Heart right ventricle (tissue), 16 donors: ENCODE measurements at regions not wholly inside any gene's neighbourhood (a gene's known extent, or its start where the extent isn't known, plus 50 kb on each side); places are given as distances from the start of the nearest gene placed in this dataset.

Source experiments
- ATAC-seq, 8 donors: fragments of 200-7000 bp; cut with Tn5 transposase; one replicate each; pipeline ENCODE4 v1.9.1; 2020; ENCODE audit warnings: mild to moderate bottlenecking in 8 of 8, moderate library complexity in 8 of 8, moderate number of reproducible peaks in 1 of 8
- DNase-seq, 2 donors: peaks; one replicate each; pipeline ENCODE4 v3.0.0-alpha.2; 2020
- H3K27ac ChIP-seq, 10 donors: fragments of 200-600 bp; sonication (generic) in 2 of 10; one replicate each; pipeline versions ENCODE4 v1.5.0 to v1.8.0; 2020 to 2022; ENCODE audit warnings: mild to moderate bottlenecking in 3 of 10
- H3K27me3 ChIP-seq, 7 donors: fragments of 200-600 bp; one replicate each; pipeline ENCODE4 v1.8.0; 2021 to 2022; ENCODE audit warnings: mild to moderate bottlenecking in 2 of 7
- H3K36me3 ChIP-seq, 9 donors: fragments of 200-600 bp; sonication (generic) in 1 of 9; one replicate each; pipeline versions ENCODE4 v1.5.0 to v1.8.0; 2020 to 2022; ENCODE audit warnings: mild to moderate bottlenecking in 2 of 9
- H3K4me1 ChIP-seq, 9 donors: fragments of 200-600 bp; sonication (generic) in 1 of 9; one replicate each; pipeline versions ENCODE4 v1.5.0 to v1.8.0; 2020 to 2022; ENCODE audit warnings: mild to moderate bottlenecking in 4 of 9
- H3K4me3 ChIP-seq, 10 donors: fragments of 200-600 bp; sonication (generic) in 2 of 10; one replicate each; pipeline versions ENCODE4 v1.5.0 to v1.8.0; 2020 to 2022; ENCODE audit warnings: mild to moderate bottlenecking in 7 of 10, moderate library complexity in 2 of 10
- H3K9me3 ChIP-seq, 11 donors: fragments of 200-600 bp in 10 of 11; sonication (generic) in 2 of 11; one replicate each; pipeline versions ENCODE4 v1.5.0 to v1.8.0; 2013 to 2022; ENCODE audit warnings: mild to moderate bottlenecking in 2 of 11, control low read depth in 1 of 11, moderate library complexity in 1 of 11
- WGBS, 2 donors: extraction: QIAGEN DNeasy Blood & Tissue Kit; methylation state at CpG; one replicate each; pipeline ENCODE4 v1.1.7; 2013; ENCODE audit warnings: inconsistent platforms in 1 of 2; 5-methylcytosine and 5-hydroxymethylcytosine counted together
- intact Hi-C, 10 donors: fragments of 100-400 bp; cut with DNase I; formaldehyde crosslinking; loops; one replicate each; pipeline versions ENCODE4 v1.11.1 to v1.14.2; 2022
- TF ChIP-seq, protein P1 (sequence below), 9 donors: fragments of 200-600 bp; sonication (generic) in 2 of 9; IDR thresholded peaks; one replicate each; pipeline versions ENCODE4 v1.5.0 to v1.8.0; 2021 to 2022; ENCODE audit warnings: antibody characterized with exemption in 9 of 9, mild to moderate bottlenecking in 5 of 9, moderate library complexity in 1 of 9
- donor health status: Arrhythmogenic right ventricular cardiomyopathy.
- donor health status: ischemic (EF 13 %, LVEDD 7.1; RV severe dilation, severe dysfunction).
- donor health status: healthy with polysubstance abuse.
- donor health status: DM: no; HTN: yes; CAD: no.
- donor health status: DM: no; HTN: no; CAD: no.
- donor health status: ischemic (EF 25% LVEDD 6.9; RV normal size, moderate dysfunction).
- donor health status: ischemic (EF 25% LVEDD 5.7; RV mildly dilated, moderate dysfunction).
- donor health status: healthy.
- donor health status: DM: yes; HTN: yes; CAD: no.
- donor health status: Ischemic cardiomyopathy.
- donor health status: ischemic (EF 35%, LVEDD 5.7; RV mildly dilated, moderate dysfunction).
- donor health status: nonischemic (EF 11% LVEDD 7.7; RV severe dilation, severe dysfunction).
- donor health status: DM: yes; HTN: yes; CAD: no.
- donor health status: PGD.
- donor health status: ischemic (EF 29% LVEDD 5.4; RV normal size, mild dysfunction).
- donor health status: nonischemic (EF 23%, LVEDD 6.1; RV moderate dilation, normal function).

DNA sequence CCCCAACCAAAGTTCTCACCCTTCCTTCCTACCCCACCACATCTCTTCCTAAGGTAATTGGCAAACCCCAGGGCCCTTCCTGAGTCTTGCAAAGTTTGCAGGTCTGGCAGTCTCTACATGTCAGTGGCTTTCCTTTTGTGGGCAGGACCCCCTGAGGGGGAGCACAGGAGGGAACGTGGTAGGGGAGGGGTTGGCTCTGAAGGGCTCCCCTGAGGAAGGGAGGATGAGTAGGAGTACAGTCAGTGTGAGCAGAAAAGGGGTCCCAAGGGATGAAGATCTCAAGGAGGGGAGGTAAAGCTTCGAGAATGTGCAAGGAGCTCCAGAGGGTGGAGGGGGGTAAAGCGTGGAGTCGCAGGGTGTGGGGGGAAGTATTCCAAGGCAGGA, 206.9 kb downstream of the RAB11FIP4 start:
- no peak overlapping the region for H3K27ac ChIP-seq
- TF ChIP-seq, protein P1, sequence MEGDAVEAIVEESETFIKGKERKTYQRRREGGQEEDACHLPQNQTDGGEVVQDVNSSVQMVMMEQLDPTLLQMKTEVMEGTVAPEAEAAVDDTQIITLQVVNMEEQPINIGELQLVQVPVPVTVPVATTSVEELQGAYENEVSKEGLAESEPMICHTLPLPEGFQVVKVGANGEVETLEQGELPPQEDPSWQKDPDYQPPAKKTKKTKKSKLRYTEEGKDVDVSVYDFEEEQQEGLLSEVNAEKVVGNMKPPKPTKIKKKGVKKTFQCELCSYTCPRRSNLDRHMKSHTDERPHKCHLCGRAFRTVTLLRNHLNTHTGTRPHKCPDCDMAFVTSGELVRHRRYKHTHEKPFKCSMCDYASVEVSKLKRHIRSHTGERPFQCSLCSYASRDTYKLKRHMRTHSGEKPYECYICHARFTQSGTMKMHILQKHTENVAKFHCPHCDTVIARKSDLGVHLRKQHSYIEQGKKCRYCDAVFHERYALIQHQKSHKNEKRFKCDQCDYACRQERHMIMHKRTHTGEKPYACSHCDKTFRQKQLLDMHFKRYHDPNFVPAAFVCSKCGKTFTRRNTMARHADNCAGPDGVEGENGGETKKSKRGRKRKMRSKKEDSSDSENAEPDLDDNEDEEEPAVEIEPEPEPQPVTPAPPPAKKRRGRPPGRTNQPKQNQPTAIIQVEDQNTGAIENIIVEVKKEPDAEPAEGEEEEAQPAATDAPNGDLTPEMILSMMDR (IDR thresholded peaks at IDR 0.05), result no peak
- no peak for ATAC-seq
- peaks cover 0 to 5% (median 0%) of the 10 kb centered on the region in 9 donors for H3K36me3 ChIP-seq
- intact Hi-C loops, result no loop called here
- H3K27me3 ChIP-seq, result no peaks in the 10 kb centered on the region
- peaks cover 9 to 29% (median 19%) of the 10 kb centered on the region in 9 donors for H3K4me1 ChIP-seq
- DNase-seq, result no peak
- H3K4me3 ChIP-seq, result no peak overlapping the region
- H3K9me3 ChIP-seq, result no peaks in the 10 kb centered on the region
- 58 to 61% methylated on average over 4 of the region's 4 CpGs for WGBS, 2 donors

DNA sequence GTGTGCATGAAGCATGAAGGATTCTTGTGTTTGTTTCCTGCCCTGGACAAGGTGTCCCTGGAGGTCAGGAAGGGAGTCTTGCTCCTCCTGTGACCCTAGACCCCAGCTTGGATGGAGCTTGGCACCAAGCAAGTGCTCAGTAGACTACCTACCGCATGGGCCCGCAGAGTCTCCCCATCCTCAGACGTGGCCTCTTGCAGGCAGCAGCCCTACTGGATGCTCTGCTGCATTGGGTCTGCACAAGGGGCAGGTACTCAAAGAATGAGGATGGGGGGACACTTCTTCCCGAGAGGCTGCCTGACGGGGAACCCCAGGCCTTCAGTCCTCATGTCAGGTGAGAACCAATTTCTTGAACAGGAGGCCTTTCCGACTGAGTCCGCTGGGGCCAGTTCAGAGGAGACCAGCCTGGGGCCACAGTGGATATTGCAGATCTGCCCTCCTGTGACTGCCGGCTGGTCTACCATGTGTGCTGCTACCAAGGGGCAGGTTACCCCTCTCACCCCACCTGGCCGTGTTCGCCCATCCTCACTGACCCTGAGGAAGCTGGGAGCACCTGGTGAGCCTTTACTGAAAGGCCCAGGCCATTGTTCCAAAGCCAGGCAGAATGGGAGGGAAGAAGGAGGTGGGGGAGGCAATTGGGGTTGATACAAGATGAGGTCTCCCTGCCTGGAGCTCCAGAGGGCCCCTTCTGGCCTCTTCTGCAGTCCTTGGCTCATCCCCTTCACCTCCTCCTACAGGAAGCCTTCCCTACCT, 206.3 kb downstream of the RAB11FIP4 start:
- TF ChIP-seq, protein P1 (IDR thresholded peaks at IDR 0.05), result no peak
- Histone ChIP-seq H3K9me3 (no peaks in the 10 kb centered on the region), H3K27ac (peak overlapping the region in 1 of 10 donors; percentile 92), H3K36me3 (peaks cover 0 to 5% (median 0%) of the 10 kb centered on the region in 9 donors), H3K27me3 (no peaks in the 10 kb centered on the region), H3K4me3 (no peak overlapping the region), H3K4me1 (peaks cover 9 to 31% (median 19%) of the 10 kb centered on the region in 9 donors)
- ATAC-seq, result no peak
- intact Hi-C loops, result no loop called here
- WGBS, 2 donors, result 97 to 98% methylated on average over 10 of the region's 10 CpGs
- DNase-seq, result no peak

DNA sequence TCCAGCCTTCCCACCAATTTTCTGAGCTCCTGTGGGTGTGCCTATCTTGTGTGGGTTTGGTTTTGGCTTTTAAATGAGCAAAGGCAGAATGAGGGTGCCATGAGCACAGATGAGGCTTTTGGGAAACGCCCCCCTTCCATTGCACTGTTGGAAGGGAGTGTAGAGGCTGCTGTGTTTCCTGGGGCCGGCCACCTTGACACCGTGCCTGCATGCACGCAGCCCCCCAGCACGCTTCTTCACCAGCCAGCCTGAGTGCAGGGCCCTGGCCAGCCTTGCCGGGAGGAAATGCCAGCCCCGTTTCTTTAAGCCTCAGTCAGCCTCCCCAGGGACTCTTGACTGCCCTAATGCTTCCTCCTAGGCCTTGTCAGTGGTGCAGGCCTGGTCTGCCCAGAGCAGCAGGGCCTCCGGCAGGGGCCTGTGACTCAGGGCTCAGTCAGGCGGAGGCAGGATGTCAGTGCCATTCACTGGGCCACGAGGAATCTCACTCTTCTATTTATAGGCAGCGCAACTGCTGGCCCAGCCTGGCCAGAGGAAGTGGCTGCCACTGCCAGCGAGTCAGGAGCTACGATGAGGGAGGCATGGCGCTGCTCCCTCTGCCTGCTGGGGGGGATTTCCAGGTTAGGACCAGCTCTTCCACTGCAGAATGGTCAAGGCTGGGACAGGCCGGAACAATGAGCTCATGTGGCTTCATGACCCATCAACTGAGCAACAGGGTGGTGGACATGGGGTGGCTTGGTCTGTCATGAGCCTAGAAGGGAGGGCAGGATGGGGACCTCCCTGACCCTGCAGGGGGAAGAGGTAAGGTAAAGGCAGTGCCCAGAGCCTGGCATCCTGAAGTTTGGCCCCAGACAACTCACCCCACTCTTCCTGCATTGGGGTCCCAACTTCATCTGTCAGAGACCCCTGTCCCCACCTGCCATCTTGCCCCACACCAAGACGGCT, 205.2 kb downstream of the RAB11FIP4 start:
- no peak overlapping the region for H3K4me3 ChIP-seq
- WGBS, 2 donors, result 40 to 48% methylated on average over 16 of the region's 16 CpGs
- TF ChIP-seq, protein P1 (IDR thresholded peaks at IDR 0.05), result peak in 3 of 9 donors; percentile 24 to 27 (median 25)
- no peaks in the 10 kb centered on the region for H3K9me3 ChIP-seq
- H3K36me3 ChIP-seq, result peaks cover 0 to 5% (median 0%) of the 10 kb centered on the region in 9 donors
- DNase-seq (peak; percentile 75 to 78), ATAC-seq (peak; percentile 91 to 98 (median 96))
- intact Hi-C loops, result no loop called here
- H3K4me1 ChIP-seq, result peaks cover 9 to 31% (median 19%) of the 10 kb centered on the region in 9 donors
- H3K27ac ChIP-seq, result peak overlapping the region; percentile 18 to 94 (median 86)
- no peaks in the 10 kb centered on the region for H3K27me3 ChIP-seq

DNA sequence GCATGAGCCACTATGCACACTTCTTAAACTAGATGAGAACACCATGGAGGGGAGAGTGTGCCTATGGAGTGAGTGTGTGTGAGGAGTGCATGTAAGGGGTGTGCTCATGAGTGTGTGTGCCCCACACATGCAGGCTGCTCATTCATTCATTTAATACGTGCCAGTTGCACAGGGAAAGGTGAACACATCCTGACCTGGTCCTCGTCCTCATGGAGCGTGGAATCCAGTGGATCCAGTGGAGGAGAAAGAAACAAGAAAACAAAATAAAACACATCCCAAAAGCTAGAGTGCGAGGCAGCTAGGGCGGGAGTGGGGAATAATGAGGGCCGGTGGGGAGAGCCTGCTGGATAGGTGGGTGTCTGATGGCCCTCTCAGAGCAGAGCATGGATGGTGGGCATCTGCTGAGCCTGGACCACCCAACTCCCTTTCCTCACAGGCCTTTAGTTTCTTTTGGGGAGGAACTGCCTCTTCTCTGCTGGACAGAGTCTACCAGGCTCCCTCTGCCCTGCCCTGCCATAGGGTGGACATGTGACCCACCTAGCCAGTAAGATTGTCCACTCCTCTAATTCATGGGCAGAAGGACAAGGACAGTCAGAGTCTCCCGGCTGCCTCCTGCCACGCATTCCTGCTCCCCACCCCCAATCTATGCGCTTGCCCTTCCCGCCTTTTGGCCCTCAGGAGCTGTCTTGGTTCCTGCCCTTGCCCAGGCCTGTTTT, 204.3 kb downstream of the RAB11FIP4 start:
- intact Hi-C loops, result no loop called here
- ATAC-seq (peak in 4 of 8 donors; percentile 14 to 50 (median 26)), DNase-seq (no peak)
- H3K4me1 ChIP-seq, result peaks cover 9 to 31% (median 19%) of the 10 kb centered on the region in 9 donors
- TF ChIP-seq, protein P1 (IDR thresholded peaks at IDR 0.05), result no peak
- WGBS, 2 donors, result 88 to 93% methylated on average over 10 of the region's 10 CpGs
- H3K4me3 ChIP-seq, result no peak overlapping the region
- H3K9me3 ChIP-seq, result no peaks in the 10 kb centered on the region
- peaks cover 0 to 12% (median 0%) of the 10 kb centered on the region in 9 donors for H3K36me3 ChIP-seq
- no peaks in the 10 kb centered on the region for H3K27me3 ChIP-seq
- H3K27ac ChIP-seq, result peak overlapping the region; percentile 18 to 94 (median 86)
